NCI-H748 treated with DMSO at 0.1 percent for 48 hours (cell line): ENCODE measurements at regions not wholly inside any gene's neighbourhood (a gene's known extent, or its start where the extent isn't known, plus 50 kb on each side); places are given as distances from the start of the nearest gene placed in this dataset.
"Not testable (repeated sequence)": the region's sequence is repeated elsewhere in the genome, so short reads cannot be mapped to it uniquely, and the experiment has no call there.

Source experiments
- DNase-seq: peaks from one replicate; lab custom pipeline; 2025; lab: John Stamatoyannopoulos, UW

GRCh38 chr5:152608458-152608857 is 203.4 kb upstream of the NMUR2 start:
- DNase-seq: no peak

GRCh38 chr5:152619756-152620155 is 214.7 kb upstream of the NMUR2 start:
- no peak for DNase-seq

- DNase-seq: no peak
These were observed 217.5 kb upstream of the NMUR2 start for GRCh38 chr5:152622628-152623027.

GRCh38 chr5:152623951-152624350 is 218.9 kb upstream of the NMUR2 start:
- no peak for DNase-seq

- DNase-seq: no peak
These were observed 220.6 kb upstream of the NMUR2 start for GRCh38 chr5:152625696-152626095.

- no peak for DNase-seq
These were observed 226.1 kb upstream of the NMUR2 start for GRCh38 chr5:152631221-152631620.

- DNase-seq: no peak
These were observed 227.3 kb upstream of the NMUR2 start for GRCh38 chr5:152632360-152632759.

GRCh38 chr5:152634586-152634985 is 229.5 kb upstream of the NMUR2 start:
- peak; percentile 53 for DNase-seq

GRCh38 chr5:152638996-152639552 is 234.0 kb upstream of the NMUR2 start:
- DNase-seq: no peak

GRCh38 chr5:152641970-152642805 is 237.1 kb upstream of the NMUR2 start:
- DNase-seq: no peak

GRCh38 chr5:152642880-152643279 is 237.8 kb upstream of the NMUR2 start:
- DNase-seq: no peak

- DNase-seq: peak; percentile 62
These were observed 239.1 kb upstream of the NMUR2 start for GRCh38 chr5:152644029-152644728.

- no peak for DNase-seq
These were observed 244.5 kb upstream of the NMUR2 start for GRCh38 chr5:152649609-152650008.

- no peak for DNase-seq
These were observed 245.3 kb upstream of the NMUR2 start for GRCh38 chr5:152650413-152650812.

GRCh38 chr5:152659470-152659869 is 254.4 kb upstream of the NMUR2 start:
- DNase-seq: not testable (repeated sequence)

- no peak for DNase-seq
These were observed 268.5 kb upstream of the NMUR2 start for GRCh38 chr5:152673601-152674000.

GRCh38 chr5:152674403-152674802 is 269.3 kb upstream of the NMUR2 start:
- DNase-seq: no peak

- DNase-seq: no peak
These were observed 271.1 kb upstream of the NMUR2 start for GRCh38 chr5:152676196-152676595.

GRCh38 chr5:152683205-152683604 is 278.1 kb upstream of the NMUR2 start:
- no peak for DNase-seq

GRCh38 chr5:152686931-152687330 is 281.9 kb upstream of the NMUR2 start:
- DNase-seq: no peak

GRCh38 chr5:152688561-152689249 is 283.6 kb upstream of the NMUR2 start:
- DNase-seq: no peak

- no peak for DNase-seq
These were observed 284.2 kb upstream of the NMUR2 start for GRCh38 chr5:152689250-152689711.
